GM18519 (cell line): ENCODE measurements at regions not wholly inside any gene's neighbourhood (a gene's known extent, or its start where the extent isn't known, plus 50 kb on each side); places are given as distances from the start of the nearest gene placed in this dataset.
"Not testable (repeated sequence)": the region's sequence is repeated elsewhere in the genome, so short reads cannot be mapped to it uniquely, and the experiment has no call there.

Source experiments
- ATAC-seq: cut with Tn5 transposase; IDR thresholded peaks from one replicate; pipeline ENCODE4 v1.9.1; 2021; ENCODE audit warnings: mild to moderate bottlenecking, moderate library complexity; ENCODE audit not compliant: unreplicated experiment, low FRiP score

DNA sequence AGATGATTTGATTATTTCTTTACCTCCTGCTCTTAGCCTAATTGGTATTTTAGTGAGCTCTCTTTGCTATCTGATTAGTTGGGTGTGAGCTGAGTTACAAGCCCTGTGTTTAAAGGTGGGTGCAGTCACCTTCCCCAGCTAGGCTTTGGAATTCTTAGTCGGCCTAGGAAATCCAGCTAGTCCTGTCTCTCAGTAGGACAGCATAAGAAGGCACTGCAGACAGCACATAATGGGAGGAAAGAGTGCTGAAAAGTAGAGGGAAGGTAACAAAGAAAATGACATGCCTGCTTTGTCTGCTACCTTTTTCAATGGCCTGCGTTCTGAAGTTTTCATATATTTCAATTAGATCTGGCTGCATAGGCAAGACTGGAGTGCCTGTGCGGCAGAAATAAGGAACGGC, 1794.0 kb upstream of the CELF4 start:
- ATAC-seq = no peak

DNA sequence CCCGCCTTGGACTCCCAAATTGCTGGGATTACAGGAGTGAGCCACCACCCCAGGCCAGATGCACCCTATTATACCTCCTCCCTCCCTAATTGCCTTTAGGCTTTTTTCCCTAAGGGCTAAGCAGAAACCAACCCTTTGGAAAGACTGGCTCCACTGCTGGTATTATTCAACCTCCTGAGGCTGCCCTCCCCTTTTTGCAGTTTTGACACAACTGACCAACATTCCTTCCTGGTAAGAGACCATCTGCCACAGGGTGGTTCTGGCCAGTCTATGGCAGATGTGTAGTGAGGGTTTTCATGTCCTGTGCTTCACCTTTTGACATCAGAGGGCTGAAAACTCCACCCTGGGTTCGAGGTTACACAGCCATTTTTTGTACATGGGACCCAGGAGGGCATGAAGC, 1785.3 kb upstream of the CELF4 start:
- ATAC-seq = no peak

DNA sequence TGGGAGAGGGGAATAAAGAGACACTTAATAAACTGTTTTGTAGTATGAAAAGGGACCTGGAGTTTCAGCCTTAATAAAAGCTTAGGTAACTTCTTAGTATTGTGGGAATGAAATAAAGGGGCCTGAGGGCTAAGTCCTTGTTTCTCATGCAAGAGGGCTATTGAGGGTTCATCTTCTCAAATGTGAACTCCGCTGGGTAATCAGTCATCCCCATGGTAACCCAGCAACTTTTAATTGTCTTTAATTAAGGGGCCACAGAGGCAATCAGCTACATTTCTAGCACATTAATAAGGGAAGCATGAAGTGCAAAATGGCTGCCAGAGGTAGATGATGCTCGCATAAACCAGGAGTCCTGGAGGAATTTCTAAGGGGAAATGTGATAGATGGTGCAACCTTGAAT, 1784.2 kb upstream of the CELF4 start:
- ATAC-seq = no peak

DNA sequence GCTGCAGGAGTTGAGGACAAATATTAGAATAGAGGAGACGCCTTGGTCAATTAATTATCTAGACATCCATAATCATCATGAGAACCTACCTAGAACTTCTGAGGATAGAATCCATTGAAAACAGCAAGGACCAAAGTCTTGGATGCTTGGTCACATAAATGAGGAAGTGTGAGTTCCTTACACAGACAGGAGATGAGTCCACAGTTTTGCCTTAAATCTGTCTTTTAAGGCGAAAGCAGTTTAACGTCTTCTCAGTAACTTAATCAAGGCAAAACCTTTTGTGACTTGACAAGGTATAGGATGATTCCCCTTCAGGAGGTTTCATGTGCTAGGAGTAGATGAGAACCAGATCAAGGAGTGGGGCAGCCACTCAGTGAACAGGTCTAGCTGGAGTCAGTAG, 1783.2 kb upstream of the CELF4 start:
- no peak for ATAC-seq

DNA sequence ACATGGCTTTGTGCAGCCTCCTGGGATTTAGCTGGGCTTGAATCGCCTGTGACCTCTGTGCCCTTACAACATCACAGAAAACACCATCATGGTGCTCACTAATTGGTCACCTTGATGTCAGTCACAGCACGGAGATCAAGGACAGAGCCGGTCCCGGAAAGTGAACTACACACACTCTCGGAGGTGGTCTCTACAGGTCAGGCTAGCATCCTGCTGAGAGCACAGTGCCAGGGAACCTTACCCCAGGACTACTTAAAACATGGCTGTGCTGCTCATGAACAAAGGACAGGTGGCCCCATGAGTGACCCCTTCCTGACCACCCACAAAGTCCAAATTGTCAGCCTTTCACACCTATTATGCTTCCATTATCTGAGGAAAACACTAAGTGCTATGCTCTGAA, 1782.1 kb upstream of the CELF4 start:
- no peak for ATAC-seq

DNA sequence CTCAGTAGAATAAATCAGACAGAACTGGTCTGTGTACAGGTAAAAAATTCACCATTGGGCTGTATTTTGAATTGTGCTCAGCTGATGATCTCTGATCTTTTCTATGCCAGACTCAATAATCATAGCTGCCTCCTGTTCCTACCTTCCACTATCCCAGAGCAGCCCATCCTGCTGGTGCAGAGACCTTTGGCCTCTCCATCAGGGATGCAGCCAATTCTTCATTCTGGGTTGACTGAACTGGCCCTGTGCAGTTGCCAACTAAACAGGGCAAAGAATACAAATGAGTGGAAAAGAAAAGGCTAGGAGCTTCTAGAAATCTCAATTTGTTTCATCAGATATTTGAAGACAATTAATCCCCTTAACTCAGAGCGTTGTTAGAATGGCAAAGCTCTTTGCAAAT, 1781.3 kb upstream of the CELF4 start:
- ATAC-seq = no peak

DNA sequence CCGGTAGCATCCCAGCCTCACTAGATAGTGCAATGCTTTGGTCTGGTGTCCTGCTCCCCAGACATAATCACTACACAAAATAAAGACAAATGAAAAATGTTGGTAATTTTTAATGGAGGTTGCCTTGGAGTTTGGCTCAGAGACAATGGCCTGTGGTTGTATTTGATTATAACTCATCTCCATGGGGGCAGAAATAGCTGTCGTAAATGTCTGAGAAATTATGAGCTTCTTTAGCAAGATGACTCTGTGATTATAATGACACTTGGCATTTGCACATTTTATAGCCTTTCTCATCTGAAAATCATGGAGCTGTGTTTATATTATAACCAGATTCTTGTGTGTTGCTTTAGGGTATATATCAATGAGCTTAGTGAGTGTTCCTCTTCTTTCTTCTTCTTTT, 1779.7 kb upstream of the CELF4 start:
- ATAC-seq = no peak

DNA sequence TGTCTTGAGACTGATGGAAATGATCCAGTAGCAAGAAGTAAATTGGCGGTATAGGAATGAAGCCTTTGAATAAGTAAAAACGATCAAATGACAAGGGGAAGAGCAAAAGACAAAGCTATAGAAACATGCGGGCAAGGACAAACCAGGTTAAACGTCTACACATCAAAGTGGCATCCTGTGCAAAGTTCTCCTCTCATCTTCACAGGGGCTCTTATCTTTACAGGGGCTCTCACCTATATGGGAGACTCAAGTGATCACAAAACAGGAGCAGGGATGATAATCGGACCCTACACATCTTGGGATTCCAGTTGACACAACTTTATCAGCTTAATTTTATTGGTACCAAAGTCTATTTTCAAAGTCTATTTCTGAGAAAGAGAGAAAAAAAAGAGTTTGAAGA, 1778.9 kb upstream of the CELF4 start:
- no peak for ATAC-seq

DNA sequence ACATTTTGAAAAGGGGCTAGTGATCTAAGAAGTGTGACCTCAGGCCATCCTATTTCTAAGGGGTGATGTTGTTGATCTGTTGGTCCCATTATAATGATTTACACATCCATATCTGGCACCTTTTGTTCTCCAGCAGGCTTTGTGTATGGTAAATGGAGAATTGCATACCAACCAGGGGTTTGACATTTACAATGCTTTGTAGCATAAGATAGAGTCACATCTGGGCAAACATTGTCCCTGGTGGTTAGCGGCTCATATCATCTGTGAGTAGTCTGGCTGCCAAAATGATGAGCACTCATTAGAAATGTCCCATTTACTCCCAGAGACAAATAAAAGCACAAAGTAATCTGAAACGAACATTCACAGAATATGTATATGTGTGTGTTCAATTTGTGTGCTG, 1775.5 kb upstream of the CELF4 start:
- ATAC-seq = no peak

DNA sequence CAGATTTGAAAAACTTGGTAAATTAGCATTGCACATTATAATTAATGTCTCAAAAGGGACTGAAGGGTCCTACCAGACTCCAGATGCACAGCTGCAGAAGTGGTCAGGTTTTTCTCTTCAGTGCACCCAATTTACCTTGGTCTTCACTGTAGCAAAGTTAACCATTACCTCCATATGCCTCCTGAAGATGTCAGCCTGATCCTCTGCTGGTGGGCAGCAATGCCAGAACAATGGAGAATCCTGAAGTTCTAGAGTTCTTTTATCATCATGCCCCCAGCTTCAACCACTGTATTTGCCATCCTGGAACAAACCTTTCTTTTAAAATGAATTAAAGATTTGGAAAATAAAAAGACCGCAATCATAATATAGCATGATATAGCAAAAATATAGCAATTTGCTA, 1774.8 kb upstream of the CELF4 start:
- ATAC-seq = no peak

DNA sequence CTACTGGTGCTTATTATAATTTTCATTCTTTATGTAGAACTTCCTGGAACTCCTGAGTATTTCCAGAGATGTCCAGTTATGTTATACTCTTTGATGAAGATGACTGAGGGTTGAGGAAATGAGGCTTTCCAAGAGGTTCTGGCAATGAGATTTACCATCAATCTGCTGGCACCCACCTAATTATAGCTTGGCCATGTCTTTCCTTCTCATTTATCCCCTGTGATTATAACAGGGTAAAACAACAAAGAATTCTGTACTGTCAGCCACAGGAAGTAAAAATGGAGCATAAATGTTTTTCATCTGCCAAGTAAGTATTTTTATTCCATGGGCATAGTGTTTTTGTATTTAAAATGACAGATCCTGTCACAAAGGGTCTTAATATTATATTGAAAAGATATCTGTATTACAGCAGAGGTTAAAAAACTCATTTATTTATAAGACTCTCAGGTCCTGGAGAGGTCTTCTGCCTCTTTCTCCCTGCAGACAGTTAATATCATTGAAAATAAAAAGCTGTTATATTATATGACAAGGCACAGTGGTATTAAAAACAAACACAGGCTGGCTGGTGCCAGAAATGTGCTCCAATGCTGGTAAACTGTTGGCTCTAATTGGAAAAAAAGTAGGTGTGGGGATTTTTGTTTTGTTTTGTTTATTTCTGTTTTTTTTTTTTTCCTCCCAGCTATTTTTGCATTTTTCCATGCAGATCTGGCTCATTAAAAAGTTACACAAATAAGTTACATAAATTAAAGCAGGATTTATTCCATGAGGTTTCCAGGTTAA, 1764.1 kb upstream of the CELF4 start:
- ATAC-seq = no peak

DNA sequence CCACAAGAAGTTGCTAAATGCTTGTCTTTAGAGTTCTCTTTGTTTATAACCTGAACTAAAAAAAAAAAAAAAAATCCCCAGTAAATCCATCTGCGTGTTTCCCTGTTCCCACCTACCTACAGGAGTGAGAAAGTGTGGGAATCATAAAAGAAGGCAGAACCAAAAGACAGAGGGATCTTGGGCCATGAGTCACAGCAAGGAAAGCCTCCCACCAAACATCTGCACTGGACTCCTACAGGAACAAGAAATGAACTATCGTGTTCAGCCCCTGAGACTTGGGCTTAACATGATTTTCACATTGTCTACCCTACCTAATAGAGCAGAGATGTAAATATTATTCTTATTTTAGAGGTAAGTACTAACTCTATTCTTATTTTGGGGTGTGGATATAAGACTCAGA, 1761.2 kb upstream of the CELF4 start:
- no peak for ATAC-seq

DNA sequence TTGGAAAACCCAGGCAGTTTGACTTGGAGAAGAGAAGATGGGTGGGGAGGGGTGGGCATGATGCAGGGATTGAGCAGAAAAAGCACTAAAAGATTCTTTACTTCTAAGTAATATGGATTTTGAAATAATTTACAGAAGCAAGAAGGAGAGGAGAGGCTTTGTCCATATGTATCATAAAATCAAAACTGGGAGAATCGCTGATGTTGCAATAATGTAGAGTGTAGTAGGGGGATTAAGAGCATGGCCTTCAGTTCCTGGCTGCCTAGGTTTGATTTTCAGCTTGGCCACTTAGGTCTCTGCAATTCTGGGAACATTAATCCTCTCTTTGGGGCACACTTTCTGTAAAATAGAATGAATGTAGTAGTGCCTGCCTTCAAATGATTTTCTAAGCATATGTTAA, 1760.4 kb upstream of the CELF4 start:
- no peak for ATAC-seq

DNA sequence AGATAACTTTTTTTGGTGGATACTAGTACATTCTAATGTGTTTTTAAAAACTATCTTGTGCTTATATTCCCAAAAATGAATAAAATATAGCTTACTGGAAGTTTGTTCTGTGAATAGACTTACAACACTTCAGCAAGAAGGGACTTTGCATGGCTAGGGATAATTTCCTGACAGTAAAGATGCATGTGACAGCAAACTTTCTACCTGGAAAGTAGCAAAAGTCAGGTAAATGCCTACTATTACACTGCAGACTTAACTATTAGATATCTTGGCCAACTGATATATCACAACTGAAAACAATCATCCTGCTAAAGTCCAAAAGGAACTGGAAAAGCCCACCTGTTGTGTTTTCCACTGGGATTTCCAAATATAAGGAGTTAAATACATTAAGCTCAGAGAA, 1753.5 kb upstream of the CELF4 start:
- ATAC-seq = no peak

DNA sequence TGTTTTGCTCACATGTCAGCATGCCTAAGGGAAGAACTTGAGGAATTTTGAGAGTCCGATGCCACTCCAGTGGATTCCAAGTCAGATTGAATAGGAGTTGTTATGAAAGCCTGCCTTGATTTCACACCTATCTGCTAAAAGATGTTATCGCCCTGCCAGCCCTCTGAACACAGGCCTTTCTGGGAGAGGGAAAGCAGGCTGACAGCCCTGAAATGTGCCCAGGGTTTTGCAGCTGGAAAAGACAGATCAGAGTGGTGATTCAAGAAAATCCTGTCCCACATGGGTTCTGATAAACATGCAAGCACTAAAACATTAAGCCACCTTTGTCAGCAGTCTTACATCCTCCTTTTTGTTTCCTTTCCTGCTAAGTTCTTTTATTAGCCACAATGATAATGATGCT, 1752.9 kb upstream of the CELF4 start:
- no peak for ATAC-seq

DNA sequence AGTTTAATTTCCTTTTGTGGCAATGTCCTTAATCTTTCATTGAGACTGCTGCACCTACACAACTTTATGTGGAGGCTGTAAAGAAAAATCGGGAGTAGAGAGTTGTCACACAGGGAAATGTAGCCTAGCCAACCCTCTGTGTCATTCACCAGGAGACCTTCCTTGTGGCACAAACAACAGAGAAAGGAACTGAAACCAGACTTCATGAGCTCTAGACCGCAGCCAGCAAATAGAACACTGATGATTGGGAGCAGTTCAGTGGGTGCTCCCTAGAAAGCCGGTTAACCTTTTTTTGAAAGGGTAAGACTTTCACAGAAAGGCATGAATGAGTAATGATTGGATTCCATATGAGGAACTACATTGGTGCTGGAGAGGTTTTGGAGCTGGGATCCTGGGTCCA, 1752.4 kb upstream of the CELF4 start:
- peak; percentile 47 for ATAC-seq

DNA sequence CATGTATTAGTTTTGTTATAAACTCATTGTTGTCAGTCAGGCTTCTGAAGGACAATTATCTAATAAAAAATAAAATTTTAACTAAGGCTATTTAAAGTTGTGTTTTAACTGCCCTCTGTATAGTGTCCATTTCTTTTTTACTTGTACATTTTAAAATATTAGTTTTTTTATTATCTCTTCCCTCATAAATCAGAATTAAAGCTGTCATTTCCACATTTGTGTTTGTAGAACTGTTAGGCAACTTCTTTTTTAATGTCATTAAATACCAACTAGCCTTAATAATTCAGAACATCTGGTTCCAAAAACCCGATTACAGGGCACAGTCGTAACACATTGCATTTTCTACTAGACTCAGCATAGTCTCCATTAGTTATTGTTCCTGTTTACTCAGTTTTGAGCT, 1749.0 kb upstream of the CELF4 start:
- ATAC-seq = no peak

DNA sequence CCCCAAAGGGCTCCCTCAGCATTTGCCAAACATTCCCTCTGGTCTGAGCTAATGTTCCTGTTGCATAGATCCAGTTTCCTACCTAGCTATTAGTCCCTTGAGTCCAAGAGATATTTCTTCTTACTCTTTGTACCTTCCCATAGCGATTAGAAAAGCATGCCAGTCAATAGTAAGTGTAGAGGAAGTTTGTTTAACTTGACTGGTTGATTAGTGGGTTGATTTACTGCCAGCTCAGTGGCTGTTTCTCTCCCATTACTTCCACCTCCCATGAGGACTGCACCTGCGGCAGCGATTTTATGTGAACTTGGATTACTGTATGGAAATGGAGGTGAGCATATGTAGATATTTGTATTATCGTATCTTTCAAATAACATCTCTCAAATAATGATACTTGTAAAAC, 1748.4 kb upstream of the CELF4 start:
- no peak for ATAC-seq

DNA sequence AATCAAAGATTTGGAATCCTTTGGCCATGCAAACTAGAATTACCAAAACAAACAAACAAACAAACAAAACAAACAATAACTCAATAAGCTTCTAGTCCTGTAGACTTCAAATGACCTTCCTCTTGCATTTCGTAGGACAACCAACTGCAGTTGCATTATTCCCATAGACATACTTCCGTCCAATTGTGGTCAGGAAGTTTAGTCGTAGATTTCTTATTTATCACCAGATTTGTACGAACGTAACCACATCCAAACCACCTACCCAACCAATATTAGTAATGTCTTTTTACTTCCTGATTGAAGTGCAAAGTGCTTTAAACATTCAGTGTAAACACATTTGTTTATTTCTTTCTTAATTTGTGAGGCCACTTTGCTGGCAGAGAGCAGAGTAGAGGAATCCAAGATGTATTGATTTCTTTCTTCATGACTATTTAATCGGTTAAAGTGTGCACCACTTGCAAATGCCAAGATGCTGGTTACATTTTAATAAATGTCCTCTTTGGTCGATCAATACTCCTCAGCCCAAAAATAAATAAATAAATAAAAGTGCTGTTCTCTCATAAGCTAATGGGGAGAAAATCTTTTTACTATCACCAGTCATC, 1745.6 kb upstream of the CELF4 start:
- no peak for ATAC-seq

DNA sequence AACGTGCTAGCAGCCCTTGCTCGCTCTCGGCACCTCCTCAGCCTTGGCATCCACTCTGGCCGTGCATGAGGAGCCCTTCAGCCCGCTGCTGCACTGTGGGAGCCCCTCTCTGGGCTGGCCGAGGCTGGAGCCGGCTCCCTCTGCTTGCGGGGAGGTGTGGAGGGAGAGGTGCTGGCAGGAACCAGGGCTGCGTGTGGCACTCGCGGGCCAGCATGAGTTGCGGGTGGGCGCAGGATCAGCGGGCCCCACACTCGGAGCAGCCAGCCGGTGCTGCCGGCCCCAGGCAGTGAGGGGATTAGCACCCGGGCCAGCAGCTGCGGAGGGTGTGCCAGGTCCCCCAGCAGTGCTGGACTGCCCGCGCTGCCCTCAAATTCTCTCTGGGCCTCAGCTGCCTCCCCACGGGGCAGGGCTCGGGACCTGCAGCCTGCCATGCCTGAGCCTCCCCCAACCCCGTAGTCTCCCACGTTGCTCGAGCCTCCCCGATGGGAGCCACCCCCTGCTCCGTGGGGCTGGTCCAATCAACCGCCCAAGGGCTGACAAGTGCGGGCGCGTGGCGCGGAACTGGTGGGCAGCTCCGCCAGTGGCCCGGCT, 1743.4 kb upstream of the CELF4 start:
- not testable (repeated sequence) for ATAC-seq

DNA sequence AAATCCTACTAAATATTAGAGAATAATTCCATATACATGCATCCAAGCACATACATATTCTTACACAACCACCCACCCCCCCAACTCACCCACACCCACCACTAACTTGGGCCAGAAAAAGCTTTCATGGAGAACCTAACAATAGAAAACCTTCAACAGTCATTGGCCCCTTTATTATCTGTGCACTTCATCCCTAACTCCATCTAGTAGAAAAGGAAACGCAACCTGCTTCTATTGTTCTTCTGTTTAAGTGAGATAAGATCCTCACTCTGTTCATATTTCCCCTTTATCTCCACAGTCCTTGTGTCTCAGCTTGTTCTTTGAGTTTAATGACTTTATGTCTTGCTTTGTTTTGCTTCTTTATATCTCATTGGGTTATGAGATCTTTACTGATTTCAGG, 1740.2 kb upstream of the CELF4 start:
- ATAC-seq = no peak

DNA sequence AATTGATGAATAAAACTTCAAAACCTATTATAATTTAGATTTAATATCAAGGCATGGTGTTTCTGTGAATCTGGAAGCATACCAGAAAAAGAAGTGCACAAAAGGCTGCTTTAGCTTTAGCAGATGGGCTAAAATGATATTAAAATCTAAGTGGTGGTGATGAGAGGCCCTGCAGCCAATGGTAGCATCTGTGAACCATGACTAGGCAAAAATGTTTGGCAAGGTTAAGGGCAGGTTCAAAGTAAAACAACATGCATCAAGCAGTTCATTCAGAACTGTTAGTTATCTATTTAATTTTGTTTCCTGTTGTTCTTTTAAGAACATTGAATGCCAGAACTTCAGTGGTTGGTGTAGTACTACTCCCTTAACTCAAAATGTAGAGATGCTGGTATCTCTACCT, 1736.9 kb upstream of the CELF4 start:
- no peak for ATAC-seq
